IPS DF 6.9 (cell line): ENCODE measurements at regions not wholly inside any gene's neighbourhood (a gene's known extent, or its start where the extent isn't known, plus 50 kb on each side); places are given as distances from the start of the nearest gene placed in this dataset.
A peak's percentile ranks its signal among the peaks of the same experiment; 100 is the strongest.

Source experiments
- DNase-seq: peaks from one replicate; pipeline ENCODE4 v3.0.0-alpha.2; 2013; ENCODE audit warnings: low read depth, low spot score
- H3K27ac ChIP-seq: one replicate; pipeline ENCODE4 v1.5.1; 2013; ENCODE audit warnings: low read length, control low read depth
- H3K27me3 ChIP-seq: 2 replicates; pipeline ENCODE4 v1.6.1; 2013; ENCODE audit warnings: mild to moderate bottlenecking, low read length; ENCODE audit not compliant: control insufficient read depth, insufficient read depth
- H3K36me3 ChIP-seq: 2 replicates; pipeline ENCODE4 v1.6.1; 2013; ENCODE audit warnings: low read length; ENCODE audit not compliant: control insufficient read depth, insufficient read depth
- H3K4me1 ChIP-seq: 2 replicates; pipeline ENCODE4 v1.6.1; 2013; ENCODE audit warnings: low read length; ENCODE audit not compliant: control insufficient read depth, insufficient read depth
- H3K4me3 ChIP-seq: 2 replicates; pipeline ENCODE4 v1.5.1; 2013; ENCODE audit warnings: mild to moderate bottlenecking, low read length
- H3K9me3 ChIP-seq: 2 replicates; pipeline ENCODE4 v1.6.1; 2013; ENCODE audit warnings: low read length, inconsistent platforms; ENCODE audit not compliant: control insufficient read depth, insufficient read depth
- WGBS: extraction: QIAGEN DNeasy Blood & Tissue Kit; methylation state at CpG from one replicate; pipeline ENCODE4 v1.1.7; 2013; ENCODE audit warnings: mixed read lengths, missing lambda C conversion rate; ENCODE audit not compliant: insufficient read length, insufficient coverage; 5-methylcytosine and 5-hydroxymethylcytosine counted together

GRCh38 chr14:28272270-28272669, 494.3 kb upstream of the FOXG1 start:
- Histone ChIP-seq H3K9me3 (no peaks in the 10 kb centered on the region), H3K27ac (no peak overlapping the region), H3K36me3 (no peaks in the 10 kb centered on the region), H3K27me3 (no peaks in the 10 kb centered on the region), H3K4me3 (no peak overlapping the region), H3K4me1 (no peaks in the 10 kb centered on the region)
- no peak for DNase-seq
- WGBS: no CpG with 5 or more reads among the region's 1 CpG

- no peaks in the 10 kb centered on the region for H3K36me3 ChIP-seq
- no peaks in the 10 kb centered on the region for H3K4me1 ChIP-seq
- H3K9me3 ChIP-seq: no peaks in the 10 kb centered on the region
- no peak overlapping the region for H3K4me3 ChIP-seq
- no peak overlapping the region for H3K27ac ChIP-seq
- no peak for DNase-seq
- WGBS: no CpG with 5 or more reads among the region's 5 CpGs
- H3K27me3 ChIP-seq: no peaks in the 10 kb centered on the region
Observed at GRCh38 chr14:28280530-28280929, 486.1 kb upstream of the FOXG1 start.

- H3K9me3 ChIP-seq: no peaks in the 10 kb centered on the region
- H3K27ac ChIP-seq: no peak overlapping the region
- H3K4me1 ChIP-seq: no peaks in the 10 kb centered on the region
- no peak overlapping the region for H3K4me3 ChIP-seq
- no CpG with 5 or more reads among the region's 2 CpGs for WGBS
- no peaks in the 10 kb centered on the region for H3K27me3 ChIP-seq
- no peak for DNase-seq
- no peaks in the 10 kb centered on the region for H3K36me3 ChIP-seq
Observed at GRCh38 chr14:28280997-28281598, 485.5 kb upstream of the FOXG1 start.

- Histone ChIP-seq H3K27me3 (no peaks in the 10 kb centered on the region), H3K27ac (no peak overlapping the region), H3K36me3 (no peaks in the 10 kb centered on the region), H3K4me1 (no peaks in the 10 kb centered on the region), H3K4me3 (no peak overlapping the region), H3K9me3 (no peaks in the 10 kb centered on the region)
- no peak for DNase-seq
- no CpG with 5 or more reads among the region's 6 CpGs for WGBS
Observed at GRCh38 chr14:28284546-28285300, 481.9 kb upstream of the FOXG1 start.

- no CpG with 5 or more reads among the region's 6 CpGs for WGBS
- peak; percentile 45 for DNase-seq
Observed at GRCh38 chr14:28294834-28295440, 471.6 kb upstream of the FOXG1 start.

GRCh38 chr14:28297559-28297958, 469.0 kb upstream of the FOXG1 start:
- no peaks in the 10 kb centered on the region for H3K9me3 ChIP-seq
- H3K4me1 ChIP-seq: no peaks in the 10 kb centered on the region
- WGBS: no CpG with 5 or more reads among the region's 1 CpG

More at GRCh38 chr14:28294834-28295440, 471.6 kb upstream of the FOXG1 start:
- no peak overlapping the region for H3K4me3 ChIP-seq
- H3K9me3 ChIP-seq: no peaks in the 10 kb centered on the region
- H3K4me1 ChIP-seq: no peaks in the 10 kb centered on the region
- H3K27me3 ChIP-seq: no peaks in the 10 kb centered on the region
- no peaks in the 10 kb centered on the region for H3K36me3 ChIP-seq
- H3K27ac ChIP-seq: no peak overlapping the region

GRCh38 chr14:28298156-28298555, 468.4 kb upstream of the FOXG1 start:
- Histone ChIP-seq H3K36me3 (no peaks in the 10 kb centered on the region), H3K27me3 (no peaks in the 10 kb centered on the region), H3K27ac (no peak overlapping the region), H3K9me3 (no peaks in the 10 kb centered on the region), H3K4me1 (no peaks in the 10 kb centered on the region), H3K4me3 (no peak overlapping the region)
- no CpG with 5 or more reads among the region's 3 CpGs for WGBS
- no peak for DNase-seq

More at GRCh38 chr14:28297559-28297958, 469.0 kb upstream of the FOXG1 start:
- H3K4me3 ChIP-seq: no peak overlapping the region
- H3K27ac ChIP-seq: no peak overlapping the region
- DNase-seq: no peak
- H3K27me3 ChIP-seq: no peaks in the 10 kb centered on the region
- H3K36me3 ChIP-seq: no peaks in the 10 kb centered on the region

GRCh38 chr14:28299227-28299626, 467.4 kb upstream of the FOXG1 start:
- Histone ChIP-seq H3K36me3 (no peaks in the 10 kb centered on the region), H3K27ac (no peak overlapping the region), H3K9me3 (no peaks in the 10 kb centered on the region), H3K27me3 (no peaks in the 10 kb centered on the region), H3K4me1 (no peaks in the 10 kb centered on the region), H3K4me3 (no peak overlapping the region)
- no CpG with 5 or more reads among the region's 6 CpGs for WGBS
- no peak for DNase-seq

- no peak overlapping the region for H3K27ac ChIP-seq
- no peaks in the 10 kb centered on the region for H3K9me3 ChIP-seq
- DNase-seq: no peak
- no peaks in the 10 kb centered on the region for H3K27me3 ChIP-seq
- H3K4me1 ChIP-seq: no peaks in the 10 kb centered on the region
- no peaks in the 10 kb centered on the region for H3K36me3 ChIP-seq
- no peak overlapping the region for H3K4me3 ChIP-seq
Observed at GRCh38 chr14:28300356-28300755, 466.2 kb upstream of the FOXG1 start.

- no peaks in the 10 kb centered on the region for H3K4me1 ChIP-seq
- H3K9me3 ChIP-seq: no peaks in the 10 kb centered on the region
- no CpG with 5 or more reads among the region's 4 CpGs for WGBS
- DNase-seq: no peak
- no peaks in the 10 kb centered on the region for H3K36me3 ChIP-seq
- no peak overlapping the region for H3K27ac ChIP-seq
- H3K27me3 ChIP-seq: no peaks in the 10 kb centered on the region
- no peak overlapping the region for H3K4me3 ChIP-seq
Observed at GRCh38 chr14:28301179-28301578, 465.4 kb upstream of the FOXG1 start.
